ENCODE measurements at regions not wholly inside any gene's neighbourhood (a gene's known extent, or its start where the extent isn't known, plus 50 kb on each side); places are given as distances from the start of the nearest gene placed in this dataset.

DNA sequence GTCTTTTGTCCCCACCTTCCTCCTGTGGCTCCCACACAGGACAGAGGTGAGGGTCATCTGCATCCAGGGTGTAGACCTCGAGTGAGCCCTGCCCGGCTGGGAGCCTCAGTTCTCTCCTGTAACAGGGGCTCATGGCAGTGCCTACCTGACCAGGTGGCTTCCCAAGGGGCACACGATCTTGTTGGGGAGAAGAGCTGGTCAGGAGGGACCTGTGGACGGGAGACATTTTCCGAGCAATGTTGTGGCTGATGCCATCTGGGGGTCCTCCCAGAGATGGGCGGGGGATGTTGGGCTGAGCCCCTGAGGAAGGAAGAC, 51.9 kb downstream of the CEBPB start:
- no peak for DNase-seq (ENCODE audit: low read depth, low spot score)

GRCh38 chr20:50242863-50243609, 52.4 kb downstream of the CEBPB start:
- no peak for DNase-seq (ENCODE audit: low read depth, low spot score)

DNA sequence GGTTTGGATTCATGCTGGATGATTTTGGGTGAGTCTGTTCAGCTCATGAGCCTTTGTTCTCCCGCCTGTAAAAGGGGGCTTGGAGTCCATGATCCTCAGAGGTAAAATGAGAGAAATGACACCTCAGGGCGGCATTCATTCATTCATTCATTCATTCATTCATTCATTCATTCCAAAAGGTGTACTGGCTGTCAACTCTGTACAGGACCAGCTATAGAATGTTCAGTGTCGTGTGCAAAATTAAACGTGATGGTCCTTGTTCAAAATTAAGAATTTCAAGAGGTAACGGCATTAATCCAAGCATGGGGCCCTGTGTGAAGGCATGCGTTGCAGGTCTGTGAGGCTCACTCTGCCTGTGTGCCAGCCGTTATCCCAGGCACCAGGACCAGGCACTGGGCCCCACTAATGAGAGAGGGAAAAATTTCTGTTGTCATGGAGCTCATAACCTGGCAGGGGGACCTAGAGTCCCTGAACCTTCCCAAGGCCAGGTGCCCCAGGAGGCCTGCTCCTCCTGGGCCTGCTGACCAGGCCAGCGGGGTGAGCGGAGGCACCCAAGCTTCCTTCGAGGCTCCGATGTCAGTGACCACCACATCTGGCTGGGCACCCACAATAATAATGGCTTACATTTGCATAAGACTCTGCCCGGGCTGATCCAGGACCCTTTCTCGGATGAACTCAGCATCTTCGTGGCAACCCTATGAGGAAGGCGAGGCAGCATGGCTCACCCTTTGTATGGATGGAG, 53.2 kb downstream of the CEBPB start:
- DNase-seq (ENCODE audit: low read depth, low spot score): no peak

DNA sequence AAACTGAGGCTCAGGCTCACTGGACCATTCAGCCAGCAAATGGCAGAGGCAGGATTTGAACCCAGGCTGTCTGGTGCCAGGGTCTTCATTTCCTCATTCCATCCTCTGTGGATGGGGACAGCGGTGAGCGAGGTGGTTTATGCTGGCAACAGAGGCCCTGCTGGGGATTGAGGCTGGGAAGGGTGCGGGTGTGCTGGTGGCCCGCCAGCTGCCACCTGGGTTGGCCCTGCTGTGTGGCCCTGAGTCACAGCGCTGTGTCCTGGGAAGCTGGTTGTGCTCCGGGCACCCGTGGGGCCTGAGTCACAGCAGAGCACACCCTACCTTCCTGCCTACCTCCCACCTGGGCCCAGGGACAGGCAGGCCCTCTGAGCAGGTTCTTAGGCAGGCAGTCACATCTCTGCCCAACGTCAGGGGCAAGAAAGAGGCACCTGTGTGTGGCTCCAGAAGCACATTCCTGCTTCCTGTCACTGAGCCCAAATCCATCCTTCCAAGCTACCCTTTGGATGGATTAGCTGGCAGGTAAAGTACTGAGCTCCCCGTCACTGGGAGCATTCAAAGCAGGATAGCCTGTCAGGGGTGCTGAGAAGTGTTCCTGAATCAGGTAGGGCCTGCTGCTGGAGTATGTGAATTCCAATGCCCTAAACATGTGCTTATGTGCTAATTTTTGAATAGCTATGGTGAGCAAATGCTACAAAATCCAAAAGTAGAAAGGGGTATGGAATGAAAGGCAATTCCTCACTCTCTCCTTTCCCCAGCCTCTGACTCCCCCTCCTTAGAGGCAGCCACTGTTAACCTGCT, 53.9 kb downstream of the CEBPB start:
- no peak for DNase-seq (ENCODE audit: low read depth, low spot score)

- DNase-seq (ENCODE audit: low read depth, low spot score): no peak
Measured at GRCh38 chr20:50245498-50246366, 55.1 kb downstream of the CEBPB start.

DNA sequence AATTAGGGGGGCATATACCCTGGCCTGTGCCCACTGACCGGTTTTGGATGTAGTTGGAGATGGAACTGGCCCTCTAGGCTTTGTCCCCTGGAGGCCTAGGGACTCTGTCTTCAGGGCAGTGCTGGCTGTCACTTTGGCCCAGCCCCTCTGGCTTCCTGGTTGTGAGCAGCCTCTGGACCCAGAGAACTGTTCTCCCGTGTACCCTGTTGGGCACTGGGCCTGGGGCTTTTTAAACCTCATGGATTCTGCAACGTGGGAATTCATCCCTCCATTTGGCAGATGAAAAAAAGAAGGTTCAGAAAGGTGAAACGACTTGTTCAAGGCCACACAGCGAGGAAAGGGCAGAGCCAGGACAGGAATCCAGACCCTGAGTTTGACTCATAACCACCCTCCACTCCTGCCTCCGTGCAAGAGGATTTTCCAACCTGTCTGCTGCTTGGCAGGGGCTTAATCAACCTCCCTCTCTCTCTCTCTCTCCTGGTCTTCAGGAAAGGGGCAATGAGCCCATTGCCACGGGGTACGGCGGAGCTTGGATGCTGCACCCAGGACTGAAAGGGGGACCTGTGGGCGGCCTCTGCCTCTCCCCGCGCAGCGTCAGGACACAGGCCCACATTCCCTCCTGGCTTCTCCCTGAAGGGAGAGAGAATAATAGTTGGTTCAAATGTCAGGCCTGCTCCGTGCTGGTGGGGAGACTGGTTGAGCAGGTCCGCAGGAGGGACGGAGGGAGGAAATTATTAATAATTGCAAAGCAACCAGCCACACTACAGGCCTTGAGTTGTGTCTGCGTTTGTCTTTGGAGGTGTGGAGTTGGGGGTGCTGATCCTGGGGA, 56.0 kb downstream of the CEBPB start:
- DNase-seq (ENCODE audit: low read depth, low spot score): no peak

- DNase-seq (ENCODE audit: low read depth, low spot score): no peak
Measured at GRCh38 chr20:50247196-50248094, 56.8 kb downstream of the CEBPB start.

DNA sequence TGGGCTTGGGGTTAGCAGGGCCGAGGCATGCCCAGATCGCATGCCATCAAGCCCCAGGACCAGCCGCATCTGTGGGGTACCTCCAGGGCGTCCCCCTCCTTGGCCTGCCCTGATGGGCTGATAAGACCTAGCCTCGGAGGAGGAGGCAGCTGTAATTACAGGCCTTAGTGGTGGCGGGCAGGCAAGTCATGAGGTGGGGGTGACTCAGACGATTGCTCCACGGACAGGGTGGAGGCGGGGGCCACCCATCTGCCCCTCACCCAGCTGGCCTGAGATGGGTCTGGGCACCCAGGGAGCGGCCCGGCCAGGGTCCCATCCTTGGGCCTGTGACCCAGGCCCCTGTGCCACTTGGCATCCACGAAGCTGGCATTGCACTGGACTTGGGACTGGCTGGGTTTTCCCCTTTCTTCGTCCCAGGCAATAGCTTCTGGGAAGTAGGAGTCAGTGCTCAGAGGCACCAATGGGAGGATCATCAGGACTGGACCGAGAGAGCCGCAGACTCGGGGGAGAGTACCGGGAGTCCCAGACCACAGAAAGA, 57.5 kb downstream of the CEBPB start:
- no peak for DNase-seq (ENCODE audit: low read depth, low spot score)

- DNase-seq (ENCODE audit: low read depth, low spot score): no peak
Measured at GRCh38 chr20:50249447-50250388, 59.1 kb downstream of the CEBPB start.

- DNase-seq (ENCODE audit: low read depth, low spot score): no peak
Measured at GRCh38 chr20:50250679-50251382, 60.2 kb downstream of the CEBPB start.

GRCh38 chr20:50251383-50251748, 60.7 kb downstream of the CEBPB start:
- DNase-seq (ENCODE audit: low read depth, low spot score): no peak

GRCh38 chr20:50251992-50252511, 61.4 kb downstream of the CEBPB start:
- DNase-seq (ENCODE audit: low read depth, low spot score): no peak

- no peak for DNase-seq (ENCODE audit: low read depth, low spot score)
Measured at GRCh38 chr20:50252701-50253100, 62.1 kb downstream of the CEBPB start.

DNA sequence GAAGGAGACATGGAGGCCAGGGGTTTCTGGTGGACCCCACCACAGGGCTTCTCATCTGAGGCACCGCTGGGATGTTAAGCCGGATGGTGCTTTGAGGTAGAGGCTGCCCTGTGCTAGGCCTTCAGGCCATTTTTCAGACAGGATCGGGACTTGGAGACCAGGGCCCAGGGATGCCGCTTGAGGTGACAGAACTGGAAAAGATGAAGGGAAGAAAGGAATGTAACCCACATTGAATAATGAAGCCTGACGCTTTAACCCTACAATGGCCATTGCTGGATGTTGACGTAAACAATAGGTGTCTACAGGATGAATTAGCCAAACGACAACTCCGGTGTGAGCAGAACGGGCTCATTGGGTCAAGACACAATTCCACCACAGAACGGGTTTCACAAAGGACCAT, 62.5 kb downstream of the CEBPB start:
- no peak for DNase-seq (ENCODE audit: low read depth, low spot score)

- DNase-seq (ENCODE audit: low read depth, low spot score): no peak
Measured at GRCh38 chr20:50254466-50255079, 63.9 kb downstream of the CEBPB start.

DNA sequence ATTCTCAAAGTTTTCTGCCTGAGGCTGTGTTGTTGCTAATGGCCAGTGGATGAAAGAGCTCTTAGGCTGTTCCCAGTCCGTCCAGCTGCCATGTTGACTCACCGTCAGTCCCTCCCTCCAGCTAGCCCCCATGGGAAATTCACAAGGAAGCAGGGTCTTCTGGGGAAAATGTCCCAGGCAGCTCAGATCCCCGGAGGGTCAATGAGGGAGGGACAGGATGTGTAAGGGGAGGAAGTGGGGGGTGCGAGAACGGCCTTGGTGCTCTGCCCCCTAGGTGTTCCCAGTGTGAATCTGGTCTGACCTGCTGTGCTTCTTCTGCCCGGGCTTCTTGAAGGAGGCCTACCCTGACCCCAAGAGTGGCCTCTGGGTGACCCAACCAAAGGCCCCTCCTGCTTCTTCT, 65.9 kb downstream of the CEBPB start:
- no peak for DNase-seq (ENCODE audit: low read depth, low spot score)

DNA sequence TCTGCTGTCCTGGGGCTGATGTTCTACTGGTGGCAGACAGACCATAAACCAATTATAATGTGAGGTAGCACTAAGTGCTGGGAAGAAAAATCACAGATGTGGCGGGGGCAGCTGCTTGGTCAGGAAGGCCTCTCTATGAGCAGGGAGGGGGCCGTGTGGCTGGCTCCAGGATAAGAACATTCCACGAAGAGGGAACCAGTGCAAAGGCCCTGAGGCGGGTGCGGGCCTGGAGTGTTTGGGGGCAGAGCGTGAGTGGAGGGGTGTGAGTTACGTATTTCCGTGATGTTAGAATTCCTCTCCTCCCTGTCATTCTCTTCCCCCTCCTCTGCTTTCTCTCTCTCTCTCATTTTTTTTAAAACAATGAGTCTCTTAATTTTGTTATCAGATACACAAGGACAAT, 67.2 kb downstream of the CEBPB start:
- DNase-seq (ENCODE audit: low read depth, low spot score): no peak
